HEK293 (cell line): ENCODE measurements at regions not wholly inside any gene's neighbourhood (a gene's known extent, or its start where the extent isn't known, plus 50 kb on each side); places are given as distances from the start of the nearest gene placed in this dataset.

ENCODE experiments used
- CTCF ChIA-PET: fragments of 350-600 bp; formaldehyde crosslinking; extraction: SDS; loops from one replicate; lab custom pipeline; 2021; ENCODE audit warnings: antibody characterized with exemption; lab: Yijun Ruan, JAX
- POLR2A ChIA-PET: fragments of 300-600 bp; formaldehyde crosslinking; extraction: SDS; loops from one replicate; lab custom pipeline; 2020; ENCODE audit warnings: antibody characterized with exemption, inconsistent platforms; lab: Yijun Ruan, JAX
- H3K27ac ChIP-seq: fragments of 200-500 bp; sonication (Bioruptor generic); 2 replicates; pipeline ENCODE4 v1.5.1; 2014; ENCODE audit warnings: low read depth, low read length, control low read depth, inconsistent platforms; ENCODE audit errors: extremely low read depth
- H3K36me3 ChIP-seq, 2 experiments: fragments of 200-500 bp in 1 of 2; sonication (Bioruptor generic) in 1 of 2; 1 replicate in 1 of 2; 2 replicates in 1 of 2; pipeline ENCODE4 v1.5.1; 2014 to 2017; ENCODE audit warnings: inconsistent platforms in 2 of 2, low read length in 2 of 2; ENCODE audit not compliant: control insufficient read depth in 2 of 2, insufficient read depth in 1 of 2
- H3K4me1 ChIP-seq: fragments of 200-500 bp; sonication (Bioruptor generic); 2 replicates; pipeline ENCODE4 v1.5.1; 2014; ENCODE audit warnings: mild to moderate bottlenecking, low read length, inconsistent platforms; ENCODE audit not compliant: control insufficient read depth, insufficient read depth
- H3K4me3 ChIP-seq: 2 replicates; pipeline ENCODE4 v1.5.1; 2011; ENCODE audit warnings: low read depth, mild to moderate bottlenecking, control low read depth, low read length, moderate library complexity
- H3K9me3 ChIP-seq: fragments of 200-500 bp; sonication (Bioruptor generic); 2 replicates; pipeline ENCODE4 v1.5.1; 2014; ENCODE audit warnings: low read depth, low read length, inconsistent platforms; ENCODE audit not compliant: control insufficient read depth, insufficient read depth
- BCL6B ChIP-seq: fragments of 450-650 bp; formaldehyde crosslinking; IDR thresholded peaks from 2 replicates; pipeline ENCODE4 v1.5.1; 2017; ENCODE audit warnings: missing biosample characterization, missing genetic modification characterization
- GLI4 ChIP-seq: fragments of 450-650 bp; formaldehyde crosslinking; IDR thresholded peaks from 2 replicates; pipeline ENCODE4 v1.5.1; 2016; ENCODE audit warnings: missing biosample characterization, missing genetic modification characterization
- KLF10 ChIP-seq: fragments of 450-650 bp; IDR thresholded peaks from 2 replicates; pipeline ENCODE4 v1.5.1; 2018; ENCODE audit warnings: missing biosample characterization, mild to moderate bottlenecking, missing genetic modification characterization
- PBX3 ChIP-seq: sonication (generic); formaldehyde crosslinking; IDR thresholded peaks from 2 replicates; pipeline ENCODE4 v1.8.1; 2022; ENCODE audit warnings: mild to moderate bottlenecking, moderate library complexity, missing genetic modification reagents
- RBAK ChIP-seq: fragments of 450-650 bp; formaldehyde crosslinking; IDR thresholded peaks from 2 replicates; pipeline ENCODE4 v1.5.1; 2016; ENCODE audit warnings: missing biosample characterization, missing genetic modification characterization
- SETDB1 ChIP-seq: IDR thresholded peaks from one replicate; pipeline ENCODE4 v1.6.1; 2017; ENCODE audit warnings: mild to moderate bottlenecking, low read length, moderate library complexity, mixed read lengths; ENCODE audit not compliant: insufficient read length
- TCF7L2 ChIP-seq: IDR thresholded peaks from 2 replicates; pipeline ENCODE4 v1.6.1; 2011; ENCODE audit warnings: low read depth, mild to moderate bottlenecking, inconsistent platforms, low read length, moderate library complexity, borderline replicate concordance
- ZBTB1 ChIP-seq: fragments of 450-650 bp; formaldehyde crosslinking; IDR thresholded peaks from 2 replicates; pipeline ENCODE4 v1.5.1; 2016; ENCODE audit warnings: missing biosample characterization, missing genetic modification characterization
- ZBTB44 ChIP-seq: fragments of 450-650 bp; IDR thresholded peaks from 2 replicates; pipeline ENCODE4 v1.5.1; 2018; ENCODE audit warnings: missing biosample characterization, mild to moderate bottlenecking, missing genetic modification characterization
- ZNF132 ChIP-seq: fragments of 450-650 bp; formaldehyde crosslinking; IDR thresholded peaks from 2 replicates; pipeline ENCODE4 v1.5.1; 2017; ENCODE audit warnings: missing biosample characterization, missing genetic modification characterization, borderline replicate concordance
- ZNF274 ChIP-seq, 2 experiments: fragments of 200-500 bp in 1 of 2; fragments of 450-650 bp in 1 of 2; sonication (Bioruptor generic) in 1 of 2; formaldehyde crosslinking in 1 of 2; IDR thresholded peaks; 2 replicates each; pipeline versions ENCODE4 v1.5.1 to v1.6.1; 2014 to 2016; ENCODE audit warnings: borderline replicate concordance in 1 of 2, inconsistent platforms in 1 of 2, low read length in 1 of 2, missing biosample characterization in 1 of 2, missing genetic modification characterization in 1 of 2
- ZNF354C ChIP-seq: fragments of 450-650 bp; formaldehyde crosslinking; IDR thresholded peaks from 2 replicates; pipeline ENCODE4 v1.5.1; 2016; ENCODE audit warnings: missing biosample characterization, missing genetic modification characterization, low read depth, borderline replicate concordance
- ZNF416 ChIP-seq: fragments of 450-650 bp; formaldehyde crosslinking; IDR thresholded peaks from 2 replicates; pipeline ENCODE4 v1.5.1; 2016; ENCODE audit warnings: missing biosample characterization, missing genetic modification characterization
- ZNF48 ChIP-seq: fragments of 450-650 bp; formaldehyde crosslinking; IDR thresholded peaks from 2 replicates; pipeline ENCODE4 v1.5.1; 2016; ENCODE audit warnings: missing biosample characterization, missing genetic modification characterization
- ZNF654 ChIP-seq: fragments of 450-650 bp; formaldehyde crosslinking; IDR thresholded peaks from 2 replicates; pipeline ENCODE4 v1.5.1; 2016; ENCODE audit warnings: low read depth, missing biosample characterization, missing genetic modification characterization
- ZSCAN5A ChIP-seq: fragments of 450-650 bp; formaldehyde crosslinking; IDR thresholded peaks from 2 replicates; pipeline ENCODE4 v1.5.1; 2016; ENCODE audit warnings: missing biosample characterization, missing genetic modification characterization

- TF ChIP-seq ZNF132 (tag by site-specific recombination) (no peak), GLI4 (tag by site-specific recombination) (no peak), PBX3 (CRISPR knock-in tag) (no peak), TCF7L2 (no peak), ZBTB44 (tag by site-specific recombination) (no peak), BCL6B (tag by site-specific recombination) (no peak), ZBTB1 (tag by site-specific recombination) (no peak), RBAK (tag by site-specific recombination) (no peak), KLF10 (tag by site-specific recombination) (no peak)
Measured at GRCh38 chr4:45078201-45078600, 351.8 kb upstream of the GNPDA2 start (continued).

- Histone ChIP-seq H3K4me1 (no peaks in the 10 kb centered on the region), H3K9me3 (no peaks in the 10 kb centered on the region), H3K36me3 (no peaks in the 10 kb centered on the region)
- CTCF ChIA-PET, result no interaction called here
- TF ChIP-seq ZSCAN5A (tag by site-specific recombination), result no peak
- TF ChIP-seq ZNF48 (tag by site-specific recombination), result no peak
- TF ChIP-seq ZNF274 (IDR thresholded peaks at IDR 0.05; ENCODE audit: low read length), result no peak
- no peak for TF ChIP-seq ZNF274 (tag by site-specific recombination; IDR thresholded peaks at IDR 0.05; ENCODE audit: borderline replicate concordance)
- TF ChIP-seq, all 188 proteins: peak for 0
- Histone ChIP-seq H3K4me3 (no peak overlapping the region), H3K27ac (no peak overlapping the region)
- POLR2A ChIA-PET, result no interaction called here
Measured at GRCh38 chr4:45072981-45073380, 346.6 kb upstream of the GNPDA2 start.

GRCh38 chr4:45064741-45065140 is 338.4 kb upstream of the GNPDA2 start:
- Histone ChIP-seq H3K4me3 (no peak overlapping the region), H3K27ac (no peak overlapping the region), H3K9me3 (no peaks in the 10 kb centered on the region), H3K4me1 (no peaks in the 10 kb centered on the region)
- POLR2A ChIA-PET, result no interaction called here
- TF ChIP-seq ZNF654 (no peak), ZNF416 (tag by site-specific recombination) (no peak), ZNF354C (no peak), SETDB1 (no peak)
- TF ChIP-seq, all 188 proteins: peak for 0
- H3K36me3 ChIP-seq, result no peaks in the 10 kb centered on the region
- CTCF ChIA-PET, result no interaction called here
